Esophagus muscularis mucosa (tissue), 4 donors: ENCODE measurements at regions not wholly inside any gene's neighbourhood (a gene's known extent, or its start where the extent isn't known, plus 50 kb on each side); places are given as distances from the start of the nearest gene placed in this dataset.
A peak's percentile ranks its signal among the peaks of the same experiment; 100 is the strongest.

Experiments
- DNase-seq: peaks from one replicate; pipeline ENCODE4 v3.0.0-alpha.2; 2017; ENCODE audit errors: extremely low spot score
- H3K27ac ChIP-seq, 4 donors: fragments of 200-600 bp; sonication (generic); replicated peaks in 1 of 4; 1 replicate in 3 of 4; 2 replicates in 1 of 4; pipeline ENCODE4 v1.5.1; 2016 to 2019; ENCODE audit warnings: mild to moderate bottlenecking in 1 of 4
- H3K27me3 ChIP-seq, 4 donors: fragments of 200-600 bp; sonication (generic); one replicate each; pipeline versions ENCODE4 v1.5.1 to v1.6.0; 2016 to 2019
- H3K36me3 ChIP-seq, 4 donors: fragments of 200-600 bp; sonication (generic); one replicate each; pipeline ENCODE4 v1.5.1; 2016 to 2019
- H3K4me1 ChIP-seq, 4 donors: fragments of 200-600 bp; sonication (generic); one replicate each; pipeline ENCODE4 v1.5.1; 2016 to 2019
- H3K4me3 ChIP-seq, 4 donors: fragments of 200-600 bp; sonication (generic); 1 replicate in 2 of 4; 2 replicates in 2 of 4; pipeline ENCODE4 v1.5.1; 2016 to 2019; ENCODE audit warnings: mild to moderate bottlenecking in 4 of 4, moderate library complexity in 1 of 4
- H3K9me3 ChIP-seq, 4 donors: fragments of 200-600 bp; sonication (generic); 1 replicate in 3 of 4; 2 replicates in 1 of 4; pipeline ENCODE4 v1.5.1; 2016 to 2019
- CTCF ChIP-seq, 3 experiments: fragments of 200-600 bp in 2 of 3; fragments of 450-650 bp in 1 of 3; sonication (generic) in 2 of 3; IDR thresholded peaks; one replicate each; pipeline ENCODE4 v1.5.1; 2017 to 2019; ENCODE audit warnings: antibody characterized with exemption in 3 of 3, mild to moderate bottlenecking in 2 of 3, moderate library complexity in 1 of 3
- EP300 ChIP-seq: sonication (generic); formaldehyde crosslinking; IDR thresholded peaks from one replicate; pipeline ENCODE4 v1.6.1; 2017; ENCODE audit warnings: antibody characterized with exemption
- POLR2A ChIP-seq: fragments of 450-650 bp; IDR thresholded peaks from one replicate; pipeline ENCODE4 v1.6.1; 2017; ENCODE audit warnings: antibody characterized with exemption, moderate library complexity, mild to moderate bottlenecking, low read depth
- POLR2AphosphoS5 ChIP-seq, 2 donors: sonication (generic); formaldehyde crosslinking; IDR thresholded peaks; one replicate each; pipeline ENCODE4 v1.6.1; 2017; ENCODE audit warnings: antibody characterized with exemption in 2 of 2
- WGBS: methylation state at CpG from one replicate; pipeline ENCODE4 v1.1.5; 2018; 5-methylcytosine and 5-hydroxymethylcytosine counted together
- intact Hi-C: fragments of 100-400 bp; cut with DNase I; formaldehyde crosslinking; loops from one replicate; pipeline ENCODE4 v1.15.1; 2023

GRCh38 chr9:26745111-26745510 is 147.5 kb downstream of the CAAP1 start:
- no peaks in the 10 kb centered on the region for H3K36me3 ChIP-seq
- intact Hi-C loops = loop anchor here (5.0 kb wide), 2 partner anchors 117 to 232 kb away; no protein-coding TSS in a partner anchor
- H3K9me3 ChIP-seq = no peaks in the 10 kb centered on the region
- no peak for DNase-seq
- no peak for TF ChIP-seq POLR2A
- no peak for TF ChIP-seq POLR2AphosphoS5 (IDR thresholded peaks at IDR 0.05)
- TF ChIP-seq EP300 = no peak
- no peak for TF ChIP-seq CTCF (IDR thresholded peaks at IDR 0.05)
- 98% methylated on average over 4 of the region's 4 CpGs for WGBS
- no peak overlapping the region for H3K4me3 ChIP-seq
- H3K4me1 ChIP-seq = no peaks in the 10 kb centered on the region
- H3K27ac ChIP-seq = no peak overlapping the region
- H3K27me3 ChIP-seq = no peaks in the 10 kb centered on the region

GRCh38 chr9:26744191-26744965 is 148.2 kb downstream of the CAAP1 start:
- 36% methylated on average over 2 of the region's 2 CpGs for WGBS
- H3K9me3 ChIP-seq = no peaks in the 10 kb centered on the region
- DNase-seq = no peak
- intact Hi-C loops = no loop called here
- no peaks in the 10 kb centered on the region for H3K4me1 ChIP-seq
- H3K36me3 ChIP-seq = no peaks in the 10 kb centered on the region
- H3K27ac ChIP-seq = no peak overlapping the region
- H3K27me3 ChIP-seq = no peaks in the 10 kb centered on the region
- TF ChIP-seq CTCF (IDR thresholded peaks at IDR 0.05) (peak; percentile 58 to 80 (median 78)), POLR2A (no peak)
- H3K4me3 ChIP-seq = no peak overlapping the region

GRCh38 chr9:26742828-26743476 is 149.7 kb downstream of the CAAP1 start:
- no peak for DNase-seq
- Histone ChIP-seq H3K4me1 (no peaks in the 10 kb centered on the region), H3K36me3 (no peaks in the 10 kb centered on the region), H3K9me3 (no peaks in the 10 kb centered on the region), H3K27me3 (no peaks in the 10 kb centered on the region), H3K4me3 (no peak overlapping the region), H3K27ac (no peak overlapping the region)
- no peak for TF ChIP-seq POLR2AphosphoS5 (IDR thresholded peaks at IDR 0.05)
- TF ChIP-seq CTCF (IDR thresholded peaks at IDR 0.05) = no peak
- TF ChIP-seq EP300 = no peak
- no peak for TF ChIP-seq POLR2A
- WGBS = 61% methylated on average over 2 of the region's 2 CpGs
- intact Hi-C loops = no loop called here

- Histone ChIP-seq H3K27me3 (no peaks in the 10 kb centered on the region), H3K4me3 (no peak overlapping the region), H3K27ac (no peak overlapping the region), H3K4me1 (no peaks in the 10 kb centered on the region), H3K9me3 (peaks cover 0 to 8% (median 3%) of the 10 kb centered on the region in 4 donors), H3K36me3 (no peaks in the 10 kb centered on the region)
- 82% methylated on average over 3 of the region's 4 CpGs for WGBS
- TF ChIP-seq EP300 (no peak), CTCF (IDR thresholded peaks at IDR 0.05) (no peak)
- no peak for DNase-seq
- intact Hi-C loops = no loop called here
Measured at GRCh38 chr9:26735160-26735559, 157.4 kb downstream of the CAAP1 start.
